ENCODE measurements at regions not wholly inside any gene's neighbourhood (a gene's known extent, or its start where the extent isn't known, plus 50 kb on each side); places are given as distances from the start of the nearest gene placed in this dataset.

DNA sequence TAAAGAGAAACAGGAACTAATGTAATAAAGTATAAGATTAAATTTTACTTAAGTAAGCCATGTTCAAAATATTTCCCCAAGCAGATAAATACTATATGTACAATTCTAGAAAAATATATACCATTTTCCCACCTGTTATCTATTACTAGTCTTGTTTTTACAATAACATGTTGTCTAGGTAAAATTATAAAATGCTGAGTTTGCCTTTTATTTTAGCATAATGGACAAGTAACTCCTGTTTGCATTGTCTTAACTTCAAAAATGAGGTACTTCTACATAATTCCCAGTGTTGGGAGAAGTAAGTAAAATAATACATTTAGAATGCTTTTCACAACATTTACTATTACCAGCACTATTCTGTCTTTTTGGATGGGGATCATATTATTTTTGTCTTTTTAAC lies 800.5 kb downstream of the SLITRK6 start:
- H3K9me3 ChIP-seq (ENCODE audit: low read depth): no peaks in the 10 kb centered on the region
- in situ Hi-C loops (cut with MboI): no loop called here
- no peak overlapping the region for H3K4me3 ChIP-seq
- no peaks in the 10 kb centered on the region for H3K4me1 ChIP-seq (ENCODE audit: insufficient read depth)
- no peaks in the 10 kb centered on the region for H3F3A ChIP-seq (ENCODE audit: insufficient read depth)
- H3K4me2 ChIP-seq (ENCODE audit: unreplicated experiment): no peak overlapping the region
- no peak for TF ChIP-seq EZH2 (IDR thresholded peaks at IDR 0.05; ENCODE audit: insufficient read depth, poor library complexity, severe bottlenecking)
- no peak overlapping the region for H3K9ac ChIP-seq
- H4K20me1 ChIP-seq (ENCODE audit: insufficient read depth): no peaks in the 10 kb centered on the region
- no peaks in the 10 kb centered on the region for H3K36me3 ChIP-seq (ENCODE audit: low read depth)
- no peak for DNase-seq
- H3K27me3 ChIP-seq (replicated peaks; ENCODE audit: insufficient read depth): no peaks in the 10 kb centered on the region
- no peak overlapping the region for H3K27ac ChIP-seq
- no peaks in the 10 kb centered on the region; the same call in 1 of the 2 replicates for H3K9me2 ChIP-seq (ENCODE audit: insufficient read depth)
- H3K79me2 ChIP-seq (ENCODE audit: insufficient read depth): no peaks in the 10 kb centered on the region
- H2AFZ ChIP-seq: no peak overlapping the region

DNA sequence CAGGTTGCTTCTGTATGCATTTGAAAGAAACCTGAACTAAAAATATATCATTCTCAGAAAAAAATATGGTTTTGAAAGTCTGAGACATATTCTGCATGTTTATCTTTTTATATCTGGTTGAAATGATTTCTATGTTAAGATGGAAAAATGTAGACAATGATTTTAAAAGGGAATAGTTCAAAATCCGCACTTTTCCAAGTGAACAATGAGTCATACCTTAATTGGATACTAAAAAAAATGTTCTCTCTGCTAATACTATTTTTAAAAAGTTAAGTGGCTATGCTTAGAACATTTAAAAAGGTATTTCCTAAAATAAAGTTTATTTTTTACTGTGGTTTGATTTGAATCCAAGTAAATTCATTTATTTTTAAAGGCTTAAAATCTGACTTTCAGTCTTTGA lies 801.4 kb downstream of the SLITRK6 start:
- Histone ChIP-seq H3K4me1 (ENCODE audit: insufficient read depth) (no peaks in the 10 kb centered on the region), H2AFZ (no peak overlapping the region), H3K9me2 (ENCODE audit: insufficient read depth) (no peaks in the 10 kb centered on the region; the same call in 1 of the 2 replicates), H3K79me2 (ENCODE audit: insufficient read depth) (no peaks in the 10 kb centered on the region), H3F3A (ENCODE audit: insufficient read depth) (no peaks in the 10 kb centered on the region), H3K4me3 (no peak overlapping the region), H3K4me2 (ENCODE audit: unreplicated experiment) (no peak overlapping the region), H4K20me1 (ENCODE audit: insufficient read depth) (no peaks in the 10 kb centered on the region), H3K9me3 (ENCODE audit: low read depth) (no peaks in the 10 kb centered on the region), H3K27me3 (replicated peaks; ENCODE audit: insufficient read depth) (no peaks in the 10 kb centered on the region), H3K27ac (no peak overlapping the region), H3K36me3 (ENCODE audit: low read depth) (no peaks in the 10 kb centered on the region), H3K9ac (no peak overlapping the region)
- in situ Hi-C loops (cut with MboI): no loop called here
- TF ChIP-seq EZH2phosphoT487 (IDR thresholded peaks at IDR 0.05; ENCODE audit: insufficient read depth, low read depth): no peak
- TF ChIP-seq EZH2 (IDR thresholded peaks at IDR 0.05; ENCODE audit: insufficient read depth, poor library complexity, severe bottlenecking): no peak
- DNase-seq: no peak
- WGBS, 2 experiments (ENCODE audit: low coverage in 1 of 2, low lambda C conversion rate in 2 of 2, missing lambda C conversion rate in 2 of 2): 0% methylated on average over 1 of the region's 1 CpG

DNA sequence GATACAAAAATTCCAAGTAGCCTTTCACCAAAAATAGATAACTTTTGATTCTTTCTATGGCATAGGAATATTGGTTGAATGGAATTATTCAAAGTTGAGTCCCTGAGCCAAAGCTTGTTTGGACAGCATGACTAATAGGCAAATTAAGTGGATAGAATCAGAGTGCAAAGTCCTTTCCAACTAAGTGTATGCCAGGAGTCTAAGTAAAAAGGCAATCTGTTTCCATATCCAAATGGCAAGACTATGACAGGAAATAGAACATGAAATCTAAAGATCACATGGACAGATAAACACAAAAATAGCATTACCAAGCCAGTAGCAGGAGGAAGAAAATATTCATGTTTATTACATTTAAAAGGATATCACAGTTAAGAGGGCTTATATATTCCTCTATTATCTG lies 804.6 kb downstream of the SLITRK6 start:
- no peaks in the 10 kb centered on the region for H4K20me1 ChIP-seq (ENCODE audit: insufficient read depth)
- DNase-seq: no peak
- no peaks in the 10 kb centered on the region; the same call in 1 of the 2 replicates for H3K9me2 ChIP-seq (ENCODE audit: insufficient read depth)

DNA sequence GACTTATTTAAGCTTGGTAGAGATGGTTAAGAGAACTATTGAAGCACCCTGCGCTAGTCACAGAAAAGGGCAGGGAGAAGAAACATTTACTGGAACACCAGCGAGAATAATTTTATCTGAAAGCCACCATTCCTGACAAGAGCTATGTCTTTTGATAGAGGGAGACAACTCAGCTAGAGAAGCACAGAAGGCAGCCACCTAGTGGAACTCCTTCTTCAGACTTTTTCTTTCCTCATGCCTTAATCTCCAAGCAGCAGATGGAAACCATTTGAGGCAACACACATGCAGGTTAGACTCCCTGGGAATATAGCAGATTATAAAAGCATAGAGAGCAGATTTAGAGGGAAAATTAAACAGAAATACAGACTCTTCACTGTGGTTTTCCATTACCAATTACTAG lies 813.4 kb downstream of the SLITRK6 start:
- WGBS, 2 experiments (ENCODE audit: low coverage in 1 of 2, low lambda C conversion rate in 2 of 2, missing lambda C conversion rate in 2 of 2): 18 to 24% methylated on average over 2 of the region's 2 CpGs
- Histone ChIP-seq H2AFZ (no peak overlapping the region), H3K4me1 (ENCODE audit: insufficient read depth) (no peaks in the 10 kb centered on the region), H3F3A (ENCODE audit: insufficient read depth) (no peaks in the 10 kb centered on the region), H3K9ac (no peak overlapping the region), H3K9me3 (ENCODE audit: low read depth) (no peaks in the 10 kb centered on the region), H3K27ac (no peak overlapping the region), H3K4me3 (no peak overlapping the region), H4K20me1 (ENCODE audit: insufficient read depth) (no peaks in the 10 kb centered on the region), H3K9me2 (ENCODE audit: insufficient read depth) (no peaks in the 10 kb centered on the region), H3K79me2 (ENCODE audit: insufficient read depth) (no peaks in the 10 kb centered on the region), H3K4me2 (ENCODE audit: unreplicated experiment) (no peak overlapping the region), H3K27me3 (replicated peaks; ENCODE audit: insufficient read depth) (no peaks in the 10 kb centered on the region), H3K36me3 (ENCODE audit: low read depth) (no peaks in the 10 kb centered on the region)
- no peak for TF ChIP-seq EZH2phosphoT487 (IDR thresholded peaks at IDR 0.05; ENCODE audit: insufficient read depth, low read depth)
- TF ChIP-seq EZH2 (IDR thresholded peaks at IDR 0.05; ENCODE audit: insufficient read depth, poor library complexity, severe bottlenecking): no peak
- DNase-seq: no peak
- in situ Hi-C loops (cut with MboI): no loop called here

More for the DNA sequence above, 804.6 kb downstream of the SLITRK6 start:
- no peaks in the 10 kb centered on the region for H3K27me3 ChIP-seq (replicated peaks; ENCODE audit: insufficient read depth)
- no peaks in the 10 kb centered on the region for H3F3A ChIP-seq (ENCODE audit: insufficient read depth)
- H3K4me1 ChIP-seq (ENCODE audit: insufficient read depth): no peaks in the 10 kb centered on the region
- TF ChIP-seq EZH2 (IDR thresholded peaks at IDR 0.05; ENCODE audit: insufficient read depth, poor library complexity, severe bottlenecking) (no peak), EZH2phosphoT487 (IDR thresholded peaks at IDR 0.05; ENCODE audit: insufficient read depth, low read depth) (no peak)
- no peaks in the 10 kb centered on the region for H3K9me3 ChIP-seq (ENCODE audit: low read depth)
- H3K4me3 ChIP-seq: no peak overlapping the region
- H3K36me3 ChIP-seq (ENCODE audit: low read depth): no peaks in the 10 kb centered on the region
- in situ Hi-C loops (cut with MboI): no loop called here
- no peak overlapping the region for H2AFZ ChIP-seq
- H3K4me2 ChIP-seq (ENCODE audit: unreplicated experiment): no peak overlapping the region
- no peak overlapping the region for H3K27ac ChIP-seq
- no peak overlapping the region for H3K9ac ChIP-seq
- no peaks in the 10 kb centered on the region for H3K79me2 ChIP-seq (ENCODE audit: insufficient read depth)

DNA sequence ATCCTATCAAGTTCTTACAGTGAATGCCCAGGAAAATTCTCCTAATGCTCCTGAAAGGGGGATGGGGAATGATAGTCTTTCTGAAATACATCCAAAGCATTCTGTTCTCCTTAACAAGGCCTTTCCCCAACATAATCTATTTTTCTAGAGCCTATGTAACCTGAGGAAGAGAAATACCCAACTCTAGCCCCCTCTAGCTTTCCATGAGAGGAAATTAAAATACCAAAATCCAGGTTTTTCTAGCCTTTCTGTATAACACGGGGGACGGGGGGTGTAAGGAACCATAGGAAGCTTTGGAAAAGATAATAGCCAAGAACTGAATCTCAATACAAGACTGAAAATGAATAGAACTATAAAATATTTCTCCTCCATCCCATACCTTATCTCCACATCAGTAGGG lies 815.9 kb downstream of the SLITRK6 start:
- Histone ChIP-seq H3K79me2 (ENCODE audit: insufficient read depth) (no peaks in the 10 kb centered on the region), H3F3A (ENCODE audit: insufficient read depth) (no peaks in the 10 kb centered on the region), H3K27ac (no peak overlapping the region), H4K20me1 (ENCODE audit: insufficient read depth) (no peaks in the 10 kb centered on the region), H3K4me2 (ENCODE audit: unreplicated experiment) (no peak overlapping the region), H3K4me1 (ENCODE audit: insufficient read depth) (no peaks in the 10 kb centered on the region), H3K4me3 (no peak overlapping the region), H3K9me3 (ENCODE audit: low read depth) (no peaks in the 10 kb centered on the region), H3K36me3 (ENCODE audit: low read depth) (no peaks in the 10 kb centered on the region), H3K9me2 (ENCODE audit: insufficient read depth) (no peaks in the 10 kb centered on the region), H3K27me3 (replicated peaks; ENCODE audit: insufficient read depth) (no peaks in the 10 kb centered on the region), H2AFZ (no peak overlapping the region), H3K9ac (no peak overlapping the region)
- no peak for DNase-seq
- no peak for TF ChIP-seq EZH2 (IDR thresholded peaks at IDR 0.05; ENCODE audit: insufficient read depth, poor library complexity, severe bottlenecking)
- TF ChIP-seq EZH2phosphoT487 (IDR thresholded peaks at IDR 0.05; ENCODE audit: insufficient read depth, low read depth): no peak
- in situ Hi-C loops (cut with MboI): no loop called here
- 45 to 48% methylated on average over 2 of the region's 2 CpGs for WGBS, 2 experiments (ENCODE audit: low coverage in 1 of 2, low lambda C conversion rate in 2 of 2, missing lambda C conversion rate in 2 of 2)
